Stimulated activated CD8-positive, alpha-beta memory T cell treated with anti-CD3 and anti-CD28 coated beads, Interleukin-7, amount 100 ng/mL, for 4 hours (primary cell): ENCODE measurements at regions not wholly inside any gene's neighbourhood (a gene's known extent, or its start where the extent isn't known, plus 50 kb on each side); places are given as distances from the start of the nearest gene placed in this dataset.

Source experiments
- DNase-seq, 2 donors: peaks; one replicate each; pipeline ENCODE4 v3.0.0-alpha.2; 2020; ENCODE audit warnings: low read depth in 2 of 2

DNA sequence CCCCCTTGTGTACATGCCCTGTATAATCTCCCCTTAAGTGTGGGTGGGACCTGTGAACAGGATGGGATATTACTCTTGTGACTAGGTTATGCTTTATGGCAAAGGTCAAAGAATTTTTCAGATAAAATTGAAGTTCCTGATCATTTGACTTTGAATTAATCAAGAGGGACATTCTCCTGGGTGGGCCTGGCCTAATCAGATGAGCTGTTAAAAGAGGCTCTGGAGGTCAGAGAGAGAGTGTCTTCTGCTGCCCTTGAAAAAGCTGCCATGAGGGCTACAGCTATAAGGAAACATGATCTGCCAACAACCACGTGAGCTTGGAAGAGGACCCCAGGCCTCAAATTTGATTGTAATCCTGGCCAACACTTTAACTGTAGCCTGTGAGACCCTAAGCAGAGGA is 125.6 kb upstream of the CSF3R start:
- no peak for DNase-seq

DNA sequence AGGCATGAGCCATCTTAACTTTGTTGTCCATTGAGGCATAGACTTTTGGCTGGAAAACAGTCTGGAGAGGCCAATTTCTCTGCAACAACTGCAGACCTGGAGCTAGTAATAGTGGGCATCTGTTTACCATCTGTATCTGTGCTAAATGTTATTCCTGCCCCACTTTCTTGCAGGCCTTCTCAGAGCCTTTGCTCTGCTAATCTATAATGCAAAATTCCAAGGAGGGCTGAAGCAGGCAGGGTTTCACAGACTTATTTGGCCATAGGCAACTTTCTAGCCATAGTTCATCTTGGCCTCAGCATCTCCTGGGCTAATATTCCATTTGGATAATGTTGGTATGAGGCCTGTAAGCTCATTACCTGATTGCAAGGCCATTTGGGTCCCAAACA is 124.5 kb upstream of the CSF3R start:
- no peak for DNase-seq

DNA sequence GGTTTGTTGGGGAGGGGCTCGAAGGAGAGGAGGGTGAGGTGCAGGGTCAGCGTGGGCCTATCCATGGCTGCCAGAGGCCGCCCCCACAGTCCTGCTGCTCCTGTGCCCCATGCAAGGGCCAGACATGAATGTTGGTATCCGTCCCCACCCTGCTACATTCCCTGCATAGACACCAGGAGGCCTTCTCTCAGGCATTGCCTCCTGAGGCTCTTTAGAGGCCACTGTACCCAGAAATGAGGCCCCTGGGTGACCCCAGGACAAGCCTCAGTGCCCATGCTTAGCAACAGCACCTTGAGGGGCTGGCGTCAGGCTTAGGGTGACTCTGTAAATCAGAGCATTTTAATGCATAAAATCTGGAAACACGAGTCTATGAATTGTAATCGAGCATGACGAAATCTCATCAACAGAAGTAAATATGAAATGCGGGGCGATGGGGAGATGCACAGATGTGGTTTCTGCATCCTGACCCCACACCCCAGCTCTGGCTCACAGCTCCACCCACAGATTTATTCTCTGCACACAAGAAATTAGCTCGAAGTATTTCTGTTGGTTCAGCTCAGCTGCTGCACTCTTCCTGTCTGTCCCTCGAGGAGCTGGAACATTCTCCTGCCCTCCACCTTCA is 124.0 kb upstream of the CSF3R start:
- no peak for DNase-seq

DNA sequence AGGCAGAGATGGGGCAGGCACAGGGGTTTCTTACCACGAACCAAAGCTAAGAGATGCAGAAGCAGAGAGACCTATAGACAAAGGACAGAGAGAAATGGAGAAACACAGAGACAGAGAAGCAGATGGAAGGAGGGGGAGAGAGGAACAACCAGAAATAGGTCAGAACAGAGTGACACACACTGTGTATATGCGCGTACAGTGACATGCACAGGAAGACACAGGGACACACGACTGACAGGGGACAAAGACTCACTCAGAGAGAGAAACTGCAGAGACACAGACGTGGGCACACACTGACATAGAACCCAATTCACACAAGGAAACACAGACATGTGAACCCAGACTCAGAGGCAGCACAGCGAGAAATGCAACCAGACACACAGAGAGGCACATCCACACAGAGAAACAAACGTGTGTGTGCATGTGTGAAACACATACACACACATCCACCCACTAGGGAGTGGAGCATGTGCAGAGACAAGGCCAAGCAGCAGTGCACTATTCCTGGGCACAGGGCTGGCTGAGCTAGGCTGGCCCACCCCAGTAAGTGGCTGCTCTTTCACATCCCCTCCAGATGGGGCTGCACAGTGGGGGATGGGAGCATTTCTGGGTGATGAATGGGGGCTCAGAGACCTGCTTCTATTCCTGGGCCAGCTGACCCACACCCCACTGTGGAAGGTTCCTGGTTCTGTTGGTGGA is 123.4 kb upstream of the CSF3R start:
- no peak for DNase-seq

DNA sequence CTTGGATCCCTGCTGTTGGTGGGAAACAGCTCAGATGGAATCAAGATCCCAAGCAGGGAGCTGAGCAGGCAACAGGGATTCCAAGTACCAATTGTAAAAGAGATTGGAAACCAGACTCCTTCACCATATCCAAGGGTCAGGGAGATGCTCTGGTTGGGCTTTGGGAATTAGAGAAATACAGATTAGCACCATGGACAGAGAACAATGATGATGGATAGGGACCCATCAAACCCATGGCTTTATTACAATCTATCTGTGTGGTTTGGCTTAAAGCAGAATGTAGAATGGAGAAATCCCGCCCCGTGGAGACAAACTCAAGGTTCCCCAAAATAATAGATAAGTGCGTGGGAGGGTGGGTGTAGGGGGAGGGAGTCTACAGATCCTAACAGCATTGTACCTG is 120.7 kb upstream of the CSF3R start:
- DNase-seq: no peak

DNA sequence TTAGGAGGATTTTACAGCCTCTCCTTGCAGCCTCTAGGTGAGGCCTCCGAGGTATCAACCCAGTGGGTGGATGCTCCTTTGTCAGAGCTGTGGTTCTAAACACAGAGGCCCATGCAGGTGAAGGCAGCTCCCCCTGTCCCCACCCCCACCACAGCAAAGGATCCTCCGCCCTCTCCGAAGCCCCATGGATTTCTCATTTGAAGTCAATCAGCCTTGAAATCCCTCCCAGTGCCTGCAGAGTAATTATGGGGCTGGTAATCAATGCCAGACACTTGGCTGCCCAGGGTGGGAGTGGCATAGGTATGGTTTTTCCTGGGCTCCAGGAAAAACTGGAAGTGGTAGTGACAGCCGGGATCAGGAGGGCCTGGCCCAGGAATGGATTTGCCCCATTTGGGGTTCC is 119.5 kb upstream of the CSF3R start:
- DNase-seq: no peak

DNA sequence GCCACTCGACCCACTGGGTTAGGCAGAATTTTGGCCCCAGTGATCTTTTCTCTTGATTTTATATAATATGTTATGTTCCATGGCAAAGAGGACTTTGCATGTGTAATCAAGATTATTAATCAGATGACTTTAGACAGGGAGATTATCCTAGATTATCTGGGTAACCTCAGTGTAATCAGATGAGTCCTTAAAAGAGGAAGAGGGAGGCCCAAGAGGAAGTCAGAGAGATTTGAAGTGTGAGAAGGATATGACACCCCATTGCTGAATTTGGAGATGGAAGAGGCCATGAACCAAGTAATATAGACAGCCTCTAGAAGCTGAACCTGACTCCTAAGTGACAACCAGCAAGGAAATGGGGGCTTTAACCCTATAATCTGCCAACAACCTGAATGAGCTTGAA is 117.1 kb upstream of the CSF3R start:
- DNase-seq: no peak

DNA sequence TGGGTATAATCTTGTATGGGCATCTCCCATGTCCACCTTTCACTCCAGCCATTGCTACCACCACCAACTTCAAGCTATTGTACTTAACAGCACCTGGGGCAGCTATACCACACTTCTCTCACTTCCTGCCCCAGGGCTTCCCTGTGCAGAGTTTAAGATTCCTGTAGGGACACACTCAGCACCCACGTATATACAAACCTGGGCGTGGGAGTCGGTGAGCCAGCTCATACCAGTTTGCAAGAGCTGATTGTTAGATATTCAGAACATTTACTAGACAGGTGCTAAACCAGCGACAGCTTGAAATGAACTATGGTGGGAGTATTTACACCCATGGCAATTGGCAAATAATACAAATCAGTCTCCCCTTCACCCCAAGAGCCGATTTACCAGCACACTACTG is 114.8 kb upstream of the CSF3R start:
- no peak for DNase-seq

DNA sequence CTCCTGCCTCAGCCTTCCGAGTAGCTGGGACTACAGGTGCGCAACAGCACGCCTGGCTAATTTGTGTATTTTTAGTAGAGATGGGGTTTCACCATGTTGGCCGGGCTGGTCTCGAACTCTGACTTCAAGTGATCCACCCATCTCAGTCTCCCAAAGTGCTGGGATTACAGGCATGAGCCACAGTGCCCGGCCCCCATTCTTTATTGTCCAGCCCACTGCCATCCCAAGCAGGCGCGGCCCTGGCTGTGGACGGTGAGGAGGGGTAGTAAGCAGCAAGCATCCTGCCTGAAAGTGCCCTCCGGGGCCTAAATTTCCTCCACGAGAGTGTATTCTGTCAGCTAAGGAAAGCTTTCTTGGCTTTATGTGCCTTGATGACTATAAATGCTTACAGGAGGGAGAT is 113.2 kb upstream of the CSF3R start:
- no peak for DNase-seq

DNA sequence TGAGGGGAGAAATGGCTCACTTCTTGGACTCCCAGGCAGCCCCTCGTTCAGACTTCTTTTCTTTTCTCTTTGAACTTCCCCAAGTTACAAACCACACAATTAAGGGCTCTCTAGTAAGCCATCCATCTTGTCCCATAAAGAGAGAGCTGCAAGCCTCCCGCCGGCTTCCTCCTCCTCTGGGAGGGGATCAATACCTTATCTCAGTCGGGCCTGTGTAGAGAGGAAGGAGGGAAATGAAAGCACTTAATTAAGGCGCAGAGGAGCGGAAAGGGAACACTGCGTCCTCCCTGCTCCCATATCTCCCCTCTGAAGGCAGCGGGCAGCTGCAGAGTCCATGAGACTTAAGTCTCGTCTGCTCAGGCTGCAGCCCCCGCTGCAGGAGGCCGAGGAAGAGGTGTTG is 112.6 kb upstream of the CSF3R start:
- no peak for DNase-seq

DNA sequence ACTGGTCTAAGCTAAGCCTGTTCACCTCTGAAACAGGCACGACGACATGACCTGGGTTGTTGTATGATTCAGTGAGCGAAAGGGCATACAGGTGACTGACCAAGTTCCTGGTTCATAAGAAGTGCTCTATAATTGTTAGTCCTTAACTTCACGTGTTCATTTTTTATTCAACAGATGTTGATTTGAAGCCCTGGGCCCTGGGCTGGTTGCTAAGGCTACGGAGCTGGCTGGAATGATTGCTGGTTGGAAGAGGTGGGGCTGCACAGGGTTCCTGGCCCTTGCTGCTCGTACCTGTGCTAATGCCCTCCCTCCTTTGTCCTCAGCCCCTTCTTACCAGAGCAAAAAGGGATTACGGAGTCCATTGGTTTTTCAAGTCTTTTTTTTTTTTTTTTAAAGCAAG is 111.3 kb upstream of the CSF3R start:
- DNase-seq: no peak

DNA sequence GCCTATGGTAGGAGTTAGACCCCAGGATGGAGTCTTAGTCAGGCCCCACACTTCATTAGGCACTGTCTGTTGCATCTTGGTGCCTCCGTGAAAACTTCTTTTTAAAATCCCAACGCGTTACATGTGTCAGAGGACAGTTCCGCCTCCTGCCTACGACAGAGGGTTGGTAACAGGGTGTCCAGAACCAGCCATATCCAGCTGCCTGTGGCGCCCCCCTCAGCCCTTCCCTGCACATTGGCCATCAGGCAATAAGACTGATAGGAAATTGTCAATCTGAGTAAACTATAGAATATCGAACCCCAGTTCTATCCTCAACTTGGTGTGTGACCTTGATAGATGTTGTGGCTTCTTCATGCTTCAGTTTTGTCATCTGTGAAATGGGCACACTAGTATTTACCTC is 108.6 kb upstream of the CSF3R start:
- no peak for DNase-seq

DNA sequence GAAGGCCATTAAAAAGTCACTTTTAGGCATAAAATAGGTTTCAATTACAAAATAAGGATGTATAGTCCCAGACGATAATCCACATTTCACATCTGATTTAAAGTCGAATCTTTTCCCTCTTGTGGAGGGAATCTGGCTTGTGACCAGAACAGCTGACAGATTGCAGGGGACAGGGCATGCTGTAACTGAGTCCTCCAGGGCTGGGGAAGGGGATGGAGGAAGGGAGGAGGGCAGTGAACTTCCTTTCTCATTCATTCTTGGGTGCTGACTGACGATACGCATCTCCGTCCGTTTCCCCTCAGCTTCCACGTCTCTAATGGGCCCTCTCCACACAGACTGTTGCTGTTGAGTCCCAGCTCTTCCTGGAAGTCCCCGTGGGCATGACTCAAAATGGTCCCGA is 108.1 kb upstream of the CSF3R start:
- no peak for DNase-seq

DNA sequence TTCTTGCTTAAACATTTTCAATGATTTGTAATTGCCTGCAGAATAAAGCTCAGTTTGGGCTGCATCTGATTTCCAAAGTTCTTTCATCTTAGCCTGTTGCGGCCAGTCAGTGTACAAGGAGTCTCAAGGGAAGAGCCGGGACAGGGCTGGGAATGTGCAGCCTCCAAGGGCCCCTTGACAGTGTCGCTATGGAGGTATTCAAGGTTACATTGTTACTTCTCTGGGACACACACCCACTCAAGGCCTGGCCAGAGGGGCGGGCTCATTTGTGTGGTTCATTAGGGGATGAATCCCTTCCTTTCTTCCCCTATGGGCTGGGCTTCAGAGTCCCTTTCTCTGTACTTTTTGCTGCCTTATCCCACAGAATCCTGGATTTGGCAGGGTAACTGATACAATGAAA is 107.6 kb upstream of the CSF3R start:
- no peak for DNase-seq

DNA sequence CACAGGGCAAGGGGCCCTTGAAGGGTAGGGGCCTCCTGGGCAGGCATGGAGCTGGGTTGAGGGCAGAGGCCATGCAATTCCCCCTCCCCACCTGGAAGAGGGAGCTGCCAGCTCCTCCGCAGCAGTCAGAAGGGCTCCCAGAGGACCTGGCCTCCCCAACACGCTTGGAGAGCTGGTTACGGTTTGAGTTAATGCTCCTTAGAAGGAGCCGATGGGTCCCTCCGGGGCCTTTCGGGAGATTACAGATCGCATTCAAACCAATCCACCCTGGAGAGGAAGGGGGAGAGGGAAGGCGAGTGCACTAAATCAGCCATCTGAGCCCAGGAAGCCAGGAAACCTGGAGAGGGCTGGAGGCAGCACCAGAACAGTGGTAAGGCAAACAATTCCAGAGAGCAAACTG is 106.3 kb upstream of the CSF3R start:
- DNase-seq: no peak

DNA sequence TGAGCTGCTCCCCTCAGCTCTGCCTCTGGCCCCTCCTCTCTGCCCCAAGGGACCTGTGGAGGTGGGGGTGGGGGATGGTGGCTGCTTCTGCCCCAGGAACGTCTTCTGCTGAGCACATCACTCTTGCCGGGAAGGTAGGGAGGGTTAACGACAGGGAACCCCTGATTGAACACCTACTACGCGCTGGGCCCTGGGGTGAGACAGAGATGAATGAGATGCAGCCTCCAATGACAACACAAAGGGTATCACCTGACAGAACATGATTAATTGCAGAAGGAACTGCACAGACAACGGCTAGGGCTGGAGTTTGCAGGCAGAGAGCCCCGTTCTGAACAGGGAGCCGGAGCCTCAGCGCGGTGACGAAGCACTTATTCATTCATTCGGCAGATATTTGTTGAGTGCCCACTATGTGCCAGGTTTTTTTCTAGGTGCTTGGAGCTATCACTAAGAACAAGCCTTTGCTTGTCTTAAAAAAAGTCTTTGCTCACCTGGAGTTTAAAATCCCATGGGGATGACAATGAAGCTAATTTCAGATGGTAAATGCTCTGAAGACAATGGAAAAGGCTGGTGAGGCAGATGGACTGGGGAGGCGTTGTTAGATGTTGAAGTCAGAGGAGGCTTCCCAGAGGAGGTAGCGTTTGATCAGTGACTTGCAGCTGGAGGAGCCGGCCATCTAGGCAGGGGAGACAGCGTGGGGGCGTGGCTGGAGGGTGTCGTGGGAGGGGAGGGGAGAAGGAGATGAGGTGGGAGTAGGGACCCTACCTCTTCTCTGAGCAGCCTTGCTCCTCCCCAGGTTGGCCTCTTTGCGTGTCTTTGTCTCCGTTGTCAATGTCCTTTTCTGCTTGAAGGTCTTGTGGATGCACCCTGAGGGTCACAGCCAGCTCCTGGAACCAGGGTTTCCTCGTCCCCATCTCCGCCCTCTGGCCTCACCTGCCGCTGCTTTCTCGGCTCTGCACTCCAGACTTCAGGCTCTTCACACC is 103.1 kb upstream of the CSF3R start:
- DNase-seq: no peak

DNA sequence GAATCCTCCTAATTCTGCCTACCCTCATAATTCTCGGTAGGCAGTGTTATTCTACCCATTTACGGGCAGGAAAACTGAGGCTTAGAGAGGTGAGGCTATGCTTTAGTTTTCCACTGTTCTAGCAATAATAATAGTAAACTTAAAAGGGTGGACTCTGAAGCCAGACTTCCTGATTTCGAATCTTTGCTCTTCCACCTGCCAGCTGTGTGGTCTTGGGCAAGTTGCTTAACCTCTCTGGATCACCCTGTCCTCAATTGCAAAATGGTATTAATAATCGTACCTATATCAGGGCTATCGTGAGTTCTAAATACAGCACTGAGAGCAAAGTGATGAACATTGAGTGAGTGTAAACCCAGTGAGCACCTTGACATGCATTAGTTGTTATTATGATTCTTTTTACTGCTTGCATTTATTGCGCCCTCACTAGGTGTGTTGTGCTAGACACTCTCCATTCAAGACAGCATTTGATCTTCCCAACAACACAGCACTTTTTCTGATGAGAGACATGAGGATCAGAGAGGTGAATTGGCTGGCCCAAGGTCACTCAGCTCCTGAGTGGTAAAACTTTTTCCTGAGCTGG is 102.3 kb upstream of the CSF3R start:
- DNase-seq: no peak

DNA sequence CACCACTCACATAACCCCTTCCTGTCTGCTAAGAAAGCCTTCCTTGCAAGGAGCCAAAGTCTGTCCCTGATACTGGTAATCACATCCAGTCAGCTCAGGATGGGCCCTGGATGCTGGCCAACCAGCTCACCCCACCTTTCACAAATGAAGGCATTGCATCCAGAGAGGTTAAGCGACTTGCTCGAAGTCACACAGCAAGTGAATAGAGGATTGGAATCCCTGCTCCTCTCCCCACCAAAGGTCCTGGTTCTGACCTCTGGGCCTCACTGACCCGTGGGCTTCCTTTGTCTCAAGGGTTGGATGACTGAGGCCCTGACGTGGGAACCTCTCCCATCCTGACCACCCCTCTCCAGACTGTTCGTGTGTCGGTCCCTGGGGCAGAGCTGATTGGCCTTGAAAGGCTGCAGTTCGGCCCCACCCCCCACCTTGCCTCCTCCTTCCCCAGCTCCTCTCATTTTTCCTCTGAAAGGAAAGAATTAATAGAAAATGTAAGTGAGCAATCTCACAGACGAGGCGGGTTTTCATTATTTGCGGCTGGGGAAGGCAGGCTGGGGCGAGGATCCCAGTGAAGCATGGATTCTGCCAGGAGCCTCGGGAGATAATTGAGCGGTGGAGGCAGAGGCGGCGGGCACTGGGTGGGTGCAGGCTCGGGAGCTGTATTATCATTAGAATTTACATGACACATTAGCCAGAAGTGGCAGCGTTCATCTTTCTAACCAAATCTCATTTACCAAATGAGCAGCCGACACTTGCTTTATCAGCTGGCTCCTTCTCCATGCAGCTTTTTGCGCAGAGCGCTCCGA is 101.5 kb upstream of the CSF3R start:
- DNase-seq: no peak

DNA sequence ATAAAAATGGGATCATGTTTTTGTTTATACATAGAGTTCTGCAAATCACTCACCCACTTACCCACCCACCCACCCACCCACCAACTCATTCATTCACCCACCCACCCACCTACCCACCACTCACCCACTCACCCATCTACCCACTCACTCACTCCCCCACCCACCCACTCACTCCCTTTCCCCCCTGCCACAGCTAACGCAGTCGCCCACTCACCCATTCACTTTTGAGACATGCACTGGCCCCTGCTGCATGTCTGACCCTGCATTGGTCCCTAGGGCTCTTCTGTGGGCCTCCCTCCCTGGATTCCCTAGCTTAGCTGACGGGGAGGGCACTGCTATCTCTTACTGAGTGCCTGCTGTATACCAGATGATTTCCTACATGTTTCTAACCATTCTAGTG is 100.4 kb upstream of the CSF3R start:
- no peak for DNase-seq

DNA sequence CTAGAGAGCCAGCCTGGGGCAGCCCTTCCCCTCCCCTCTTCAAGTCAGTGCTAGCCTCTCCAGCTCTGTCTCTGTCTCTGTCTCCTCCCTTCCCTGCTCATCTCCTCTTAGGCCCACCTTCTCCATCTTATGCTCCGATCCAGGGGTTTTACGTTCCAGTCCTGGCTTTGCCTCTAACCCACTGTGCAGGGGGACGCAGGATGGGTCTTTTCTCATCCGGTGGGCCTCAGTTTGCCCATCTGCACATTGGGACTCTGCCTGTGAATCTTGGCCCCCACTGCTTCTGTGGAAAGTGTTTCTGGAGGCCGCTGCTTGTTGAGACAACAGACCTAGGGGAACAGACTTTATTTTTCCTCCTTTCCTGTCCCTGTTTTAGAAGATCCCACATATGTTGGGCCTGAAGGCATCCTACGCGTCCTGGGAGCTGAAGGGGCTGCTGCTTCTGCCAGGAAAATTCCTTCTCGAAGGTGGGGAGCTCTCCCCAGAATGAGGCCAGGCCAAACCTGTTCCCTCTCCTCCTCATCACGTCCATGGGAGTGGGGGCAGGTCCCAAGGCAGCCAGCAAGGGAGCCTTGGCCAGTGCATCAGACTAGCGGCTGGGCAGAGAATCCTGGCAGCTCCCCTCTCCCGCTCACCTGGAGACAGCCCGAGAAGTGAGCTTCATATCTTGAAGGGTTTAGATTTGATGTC is 99.5 kb upstream of the CSF3R start:
- DNase-seq: no peak

DNA sequence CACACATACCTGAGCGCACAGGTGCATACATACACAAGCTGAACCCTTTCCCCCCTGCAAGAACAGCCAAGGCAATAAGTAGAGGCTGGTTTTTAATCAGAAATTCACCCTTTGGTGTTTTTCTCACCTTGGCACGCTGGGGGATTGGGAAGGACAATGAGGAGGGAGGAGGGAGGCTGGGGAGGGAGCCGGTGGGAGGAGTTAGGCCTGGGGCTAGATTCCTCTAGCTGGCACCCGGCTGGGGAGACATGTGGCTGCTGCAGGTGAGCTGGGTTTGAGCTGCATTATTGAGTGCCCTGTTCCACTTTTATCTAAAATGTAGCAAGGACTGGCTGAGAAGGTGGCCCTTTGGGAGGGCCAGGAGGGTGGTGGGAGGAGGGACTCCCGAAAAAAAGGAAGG is 97.8 kb upstream of the CSF3R start:
- no peak for DNase-seq
